ENCODE measurements at regions not wholly inside any gene's neighbourhood (a gene's known extent, or its start where the extent isn't known, plus 50 kb on each side); places are given as distances from the start of the nearest gene placed in this dataset.

DNA sequence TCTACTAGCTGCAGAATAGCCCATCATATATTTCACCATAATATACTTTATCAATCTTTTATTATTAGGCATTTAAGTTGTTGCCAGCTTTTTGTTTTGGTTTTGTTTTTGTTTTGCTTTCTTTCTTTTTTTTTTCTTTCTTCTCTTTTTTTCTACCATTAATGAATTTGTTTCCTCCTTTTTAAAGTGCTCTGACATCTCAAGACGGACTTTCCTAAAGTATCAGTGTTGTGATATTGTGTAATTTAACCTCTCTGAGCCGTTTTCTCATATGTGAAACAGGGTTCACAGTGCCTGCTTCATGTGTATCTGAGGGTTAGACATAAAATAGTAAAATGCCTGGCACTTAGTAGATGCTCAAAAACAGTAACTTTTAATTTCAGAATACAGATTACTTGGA, 109.5 kb upstream of the IL12A start:
- Histone ChIP-seq H2AFZ (no peak overlapping the region), H3K4me2 (ENCODE audit: low read length) (no peak overlapping the region), H3K27ac (no peak overlapping the region), H3K36me3 (ENCODE audit: control insufficient read depth, insufficient read depth, low read length) (no peaks in the 10 kb centered on the region), H3K27me3 (ENCODE audit: control insufficient read depth, insufficient read depth, low read length) (no peaks in the 10 kb centered on the region), H3K79me2 (no peaks in the 10 kb centered on the region), H3K4me3 (ENCODE audit: low read depth, low read length) (no peak overlapping the region), H3K4me1 (no peaks in the 10 kb centered on the region), H3K9ac (no peak overlapping the region), H3K9me3 (ENCODE audit: control insufficient read depth, low read length) (no peaks in the 10 kb centered on the region)
- TF ChIP-seq CTCF (IDR thresholded peaks at IDR 0.05), result no peak

GRCh38 chr3:159879598-159879997, 109.0 kb upstream of the IL12A start:
- Histone ChIP-seq H3K9me3 (ENCODE audit: control insufficient read depth, low read length) (no peaks in the 10 kb centered on the region), H2AFZ (no peak overlapping the region), H3K9ac (no peak overlapping the region), H3K27me3 (ENCODE audit: control insufficient read depth, insufficient read depth, low read length) (no peaks in the 10 kb centered on the region), H3K27ac (no peak overlapping the region), H3K79me2 (no peaks in the 10 kb centered on the region), H3K4me1 (no peaks in the 10 kb centered on the region), H3K4me3 (ENCODE audit: low read depth, low read length) (no peak overlapping the region), H3K36me3 (ENCODE audit: control insufficient read depth, insufficient read depth, low read length) (no peaks in the 10 kb centered on the region), H3K4me2 (ENCODE audit: low read length) (no peak overlapping the region)
- TF ChIP-seq CTCF (IDR thresholded peaks at IDR 0.05), result no peak

DNA sequence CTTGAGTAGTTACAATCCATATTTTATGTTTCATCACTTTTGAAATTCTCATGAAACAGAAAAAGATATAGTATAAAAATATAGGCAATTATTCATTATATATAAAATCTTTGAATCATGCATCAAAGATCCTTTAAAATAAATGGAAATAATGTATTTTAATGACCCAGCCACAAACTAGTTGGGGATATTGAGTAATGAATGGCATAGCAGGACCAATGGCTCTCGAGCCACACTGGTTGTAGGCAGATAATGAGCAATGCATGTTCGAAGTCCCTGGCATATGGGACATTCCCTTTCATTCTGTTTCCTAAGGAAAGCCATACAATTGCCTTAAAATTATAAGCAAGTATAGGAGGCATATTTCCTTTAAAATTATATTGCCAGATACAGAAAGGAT, 107.4 kb upstream of the IL12A start:
- no peaks in the 10 kb centered on the region for H3K79me2 ChIP-seq

DNA sequence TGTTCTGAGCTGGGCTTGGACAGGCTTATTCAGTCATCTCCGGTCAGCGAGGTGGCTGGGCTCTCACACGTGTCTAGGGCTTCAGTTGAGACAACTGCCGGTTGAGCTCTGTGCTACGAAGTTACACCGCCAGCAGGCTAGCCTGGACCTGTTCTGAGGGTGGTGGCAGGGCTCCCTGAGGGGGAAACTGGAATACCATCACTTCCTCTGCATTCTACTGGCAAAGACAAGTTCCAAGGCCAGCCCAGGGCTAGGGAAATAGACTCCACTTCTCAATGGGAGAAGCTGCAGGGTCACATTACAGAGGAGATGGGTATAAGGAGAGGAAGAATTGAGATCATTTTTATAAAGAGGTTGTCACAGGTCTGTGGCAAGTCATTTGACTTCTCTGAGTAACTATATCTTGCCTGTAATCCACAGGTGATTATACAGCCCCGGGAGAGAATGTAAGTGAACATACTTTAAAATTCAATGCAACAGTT, 106.8 kb upstream of the IL12A start:
- no peaks in the 10 kb centered on the region for H3K79me2 ChIP-seq
- H2AFZ ChIP-seq, result no peak overlapping the region
- no peaks in the 10 kb centered on the region for H3K36me3 ChIP-seq (ENCODE audit: control insufficient read depth, insufficient read depth, low read length)
- no peak overlapping the region for H3K4me3 ChIP-seq (ENCODE audit: low read depth, low read length)
- H3K4me1 ChIP-seq, result no peaks in the 10 kb centered on the region
- H3K27ac ChIP-seq, result no peak overlapping the region
- H3K9ac ChIP-seq, result no peak overlapping the region
- H3K27me3 ChIP-seq (ENCODE audit: control insufficient read depth, insufficient read depth, low read length), result no peaks in the 10 kb centered on the region
- TF ChIP-seq CTCF (IDR thresholded peaks at IDR 0.05), result no peak
- H3K4me2 ChIP-seq (ENCODE audit: low read length), result no peak overlapping the region
- H3K9me3 ChIP-seq (ENCODE audit: control insufficient read depth, low read length), result no peaks in the 10 kb centered on the region

More for the DNA sequence above, 107.4 kb upstream of the IL12A start:
- no peak for TF ChIP-seq CTCF (IDR thresholded peaks at IDR 0.05)
- H3K4me1 ChIP-seq, result no peaks in the 10 kb centered on the region
- no peaks in the 10 kb centered on the region for H3K9me3 ChIP-seq (ENCODE audit: control insufficient read depth, low read length)
- no peak overlapping the region for H3K4me2 ChIP-seq (ENCODE audit: low read length)
- no peaks in the 10 kb centered on the region for H3K27me3 ChIP-seq (ENCODE audit: control insufficient read depth, insufficient read depth, low read length)
- no peak overlapping the region for H3K27ac ChIP-seq
- no peak overlapping the region for H3K9ac ChIP-seq
- H3K4me3 ChIP-seq (ENCODE audit: low read depth, low read length), result no peak overlapping the region
- no peaks in the 10 kb centered on the region for H3K36me3 ChIP-seq (ENCODE audit: control insufficient read depth, insufficient read depth, low read length)
- no peak overlapping the region for H2AFZ ChIP-seq

DNA sequence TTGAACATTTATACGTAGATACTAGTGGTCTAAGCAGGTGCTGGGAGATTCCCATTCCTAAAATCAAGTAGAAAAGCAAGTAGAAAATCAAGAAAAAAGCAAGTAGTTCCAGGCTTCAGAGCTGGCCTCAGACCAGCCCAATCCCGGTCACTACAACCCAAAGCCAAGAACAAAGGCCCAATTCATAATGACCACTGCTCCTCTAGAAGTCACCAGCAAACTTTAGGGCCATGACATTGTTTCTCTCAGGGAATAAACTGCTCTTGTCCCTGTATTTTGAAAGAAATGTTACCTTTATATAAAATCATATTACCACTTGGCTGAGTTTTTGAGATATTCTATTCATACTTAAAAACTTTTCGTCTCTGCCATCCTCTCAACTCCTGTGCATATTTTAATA, 106.3 kb upstream of the IL12A start:
- no peak overlapping the region for H3K9ac ChIP-seq
- H3K4me3 ChIP-seq (ENCODE audit: low read depth, low read length), result no peak overlapping the region
- no peaks in the 10 kb centered on the region for H3K9me3 ChIP-seq (ENCODE audit: control insufficient read depth, low read length)
- no peak for TF ChIP-seq CTCF (IDR thresholded peaks at IDR 0.05)
- H3K27ac ChIP-seq, result no peak overlapping the region
- H2AFZ ChIP-seq, result no peak overlapping the region
- H3K27me3 ChIP-seq (ENCODE audit: control insufficient read depth, insufficient read depth, low read length), result no peaks in the 10 kb centered on the region
- H3K4me2 ChIP-seq (ENCODE audit: low read length), result no peak overlapping the region
- no peaks in the 10 kb centered on the region for H3K4me1 ChIP-seq
- H3K36me3 ChIP-seq (ENCODE audit: control insufficient read depth, insufficient read depth, low read length), result no peaks in the 10 kb centered on the region
- no peaks in the 10 kb centered on the region for H3K79me2 ChIP-seq

All from parathyroid adenoma (tissue), 2 donors.